WTC11 (cell line): ENCODE measurements at regions not wholly inside any gene's neighbourhood (a gene's known extent, or its start where the extent isn't known, plus 50 kb on each side); places are given as distances from the start of the nearest gene placed in this dataset.

Experiments used
- ATAC-seq: fragments of 200-7000 bp; cut with Tn5 transposase; 2 replicates; pipeline ENCODE4 v1.10.0; 2021; ENCODE audit warnings: mild to moderate bottlenecking, moderate library complexity
- CTCF ChIA-PET: fragments of 300-600 bp; sonication (Branson Sonifier 250); formaldehyde crosslinking; loops from one replicate; lab custom pipeline; 2021; ENCODE audit warnings: antibody characterized with exemption; lab: Charles Lee
- POLR2A ChIA-PET: fragments of 350-600 bp; sonication (Branson Sonifier 250); formaldehyde crosslinking; loops from one replicate; lab custom pipeline; 2021; ENCODE audit warnings: antibody characterized with exemption; lab: Charles Lee
- DNase-seq: peaks from one replicate; pipeline ENCODE4 v3.0.0; 2021; ENCODE audit warnings: low spot score
- H3K27ac Mint-ChIP-seq: 2 replicates; pipeline ENCODE4 v1.8.0; 2021; ENCODE audit warnings: mixed read lengths
- H3K27me3 Mint-ChIP-seq: 2 replicates; pipeline ENCODE4 v1.8.0; 2021; ENCODE audit warnings: low read depth, mild to moderate bottlenecking, moderate library complexity, mixed read lengths
- H3K36me3 Mint-ChIP-seq: 2 replicates; pipeline ENCODE4 v1.8.0; 2021; ENCODE audit warnings: mixed read lengths
- H3K4me1 Mint-ChIP-seq: 2 replicates; pipeline ENCODE4 v1.8.0; 2022; ENCODE audit warnings: mixed read lengths
- H3K4me3 Mint-ChIP-seq: 2 replicates; pipeline ENCODE4 v1.8.0; 2021; ENCODE audit warnings: mild to moderate bottlenecking, moderate library complexity, mixed read lengths
- H3K9me3 Mint-ChIP-seq: 2 replicates; pipeline ENCODE4 v1.8.0; 2021; ENCODE audit warnings: mixed read lengths
- CBFB ChIP-seq: sonication (generic); formaldehyde crosslinking; IDR thresholded peaks from 2 replicates; pipeline ENCODE4 v1.8.1; 2022; ENCODE audit warnings: mild to moderate bottlenecking, low read depth, missing genetic modification reagents
- ESRRA ChIP-seq: sonication (generic); formaldehyde crosslinking; IDR thresholded peaks from 2 replicates; pipeline ENCODE4 v1.8.1; 2022; ENCODE audit warnings: mild to moderate bottlenecking, missing genetic modification reagents, borderline replicate concordance
- FOXK1 ChIP-seq: sonication (generic); formaldehyde crosslinking; IDR thresholded peaks from 2 replicates; pipeline ENCODE4 v1.8.0; 2022; ENCODE audit warnings: mild to moderate bottlenecking, moderate library complexity, missing genetic modification reagents
- IRF2 ChIP-seq: sonication (generic); formaldehyde crosslinking; IDR thresholded peaks from 2 replicates; pipeline ENCODE4 v1.8.0; 2022; ENCODE audit warnings: low read depth, missing genetic modification reagents, borderline replicate concordance
- MYBL2 ChIP-seq: sonication (generic); formaldehyde crosslinking; IDR thresholded peaks from 2 replicates; pipeline ENCODE4 v1.8.1; 2023; ENCODE audit warnings: mild to moderate bottlenecking, moderate library complexity, missing genetic modification reagents
- NFATC4 ChIP-seq: fragments of 250-450 bp; sonication (Bioruptor Pico); IDR thresholded peaks from 2 replicates; pipeline ENCODE4 v1.9.0; 2021; ENCODE audit warnings: mild to moderate bottlenecking
- NFE2L1 ChIP-seq: sonication (generic); formaldehyde crosslinking; IDR thresholded peaks from 2 replicates; pipeline ENCODE4 v1.8.1; 2023; ENCODE audit warnings: missing genetic modification reagents
- NFYB ChIP-seq: sonication (generic); formaldehyde crosslinking; conservative IDR thresholded peaks from 2 replicates; pipeline ENCODE4 v1.8.0; 2022; ENCODE audit warnings: low read depth, missing genetic modification reagents
- NR1H2 ChIP-seq: sonication (generic); formaldehyde crosslinking; IDR thresholded peaks from 2 replicates; pipeline ENCODE4 v1.9.0; 2021; ENCODE audit warnings: mild to moderate bottlenecking, moderate library complexity, missing genetic modification reagents
- NR2C2 ChIP-seq: sonication (generic); formaldehyde crosslinking; IDR thresholded peaks from 2 replicates; pipeline ENCODE4 v1.8.0; 2022; ENCODE audit warnings: mild to moderate bottlenecking, missing genetic modification reagents
- RELA ChIP-seq: sonication (generic); formaldehyde crosslinking; IDR thresholded peaks from 2 replicates; pipeline ENCODE4 v1.8.1; 2022; ENCODE audit warnings: missing genetic modification reagents, mild to moderate bottlenecking, borderline replicate concordance
- SOX15 ChIP-seq: fragments of 250-450 bp; sonication (Bioruptor Pico); IDR thresholded peaks from 2 replicates; pipeline ENCODE4 v1.9.0; 2021; ENCODE audit warnings: mild to moderate bottlenecking
- SP1 ChIP-seq: sonication (generic); formaldehyde crosslinking; conservative IDR thresholded peaks from 2 replicates; pipeline ENCODE4 v1.8.1; 2022; ENCODE audit warnings: missing genetic modification reagents
- TCF7 ChIP-seq: sonication (generic); formaldehyde crosslinking; IDR thresholded peaks from 2 replicates; pipeline ENCODE4 v1.8.0; 2022; ENCODE audit warnings: mild to moderate bottlenecking, low read depth, missing genetic modification reagents, moderate library complexity
- ZNF219 ChIP-seq: sonication (generic); formaldehyde crosslinking; IDR thresholded peaks from 2 replicates; pipeline ENCODE4 v1.8.0; 2023; ENCODE audit warnings: missing genetic modification reagents, mild to moderate bottlenecking, borderline replicate concordance
- TF ChIP-seq, protein P1 (sequence below): fragments of 250-450 bp; sonication (Bioruptor Pico); IDR thresholded peaks from 2 replicates; pipeline ENCODE4 v1.9.0; 2021; ENCODE audit warnings: mild to moderate bottlenecking
- TF ChIP-seq, protein P2 (sequence below): sonication (generic); formaldehyde crosslinking; IDR thresholded peaks from 2 replicates; pipeline ENCODE4 v1.8.0; 2022; ENCODE audit warnings: mild to moderate bottlenecking, missing genetic modification reagents
- TF ChIP-seq, protein P3 (sequence below): fragments of 250-450 bp; sonication (Bioruptor Pico); IDR thresholded peaks from 2 replicates; pipeline ENCODE4 v1.9.0; 2021; ENCODE audit warnings: moderate library complexity, mild to moderate bottlenecking, inconsistent platforms, borderline replicate concordance
- TF ChIP-seq, protein P4 (sequence below): sonication (generic); formaldehyde crosslinking; conservative IDR thresholded peaks from 2 replicates; pipeline ENCODE4 v1.8.1; 2023; ENCODE audit warnings: mild to moderate bottlenecking, low read depth, missing genetic modification reagents, moderate library complexity
- TF ChIP-seq, protein P5 (sequence below): sonication (generic); formaldehyde crosslinking; IDR thresholded peaks from 2 replicates; pipeline ENCODE4 v1.8.1; 2022; ENCODE audit warnings: low read depth, missing genetic modification reagents, borderline replicate concordance
- TF ChIP-seq, protein P6 (sequence below): sonication (generic); formaldehyde crosslinking; IDR thresholded peaks from 2 replicates; pipeline ENCODE4 v1.8.1; 2022; ENCODE audit warnings: missing genetic modification reagents, borderline replicate concordance

DNA sequence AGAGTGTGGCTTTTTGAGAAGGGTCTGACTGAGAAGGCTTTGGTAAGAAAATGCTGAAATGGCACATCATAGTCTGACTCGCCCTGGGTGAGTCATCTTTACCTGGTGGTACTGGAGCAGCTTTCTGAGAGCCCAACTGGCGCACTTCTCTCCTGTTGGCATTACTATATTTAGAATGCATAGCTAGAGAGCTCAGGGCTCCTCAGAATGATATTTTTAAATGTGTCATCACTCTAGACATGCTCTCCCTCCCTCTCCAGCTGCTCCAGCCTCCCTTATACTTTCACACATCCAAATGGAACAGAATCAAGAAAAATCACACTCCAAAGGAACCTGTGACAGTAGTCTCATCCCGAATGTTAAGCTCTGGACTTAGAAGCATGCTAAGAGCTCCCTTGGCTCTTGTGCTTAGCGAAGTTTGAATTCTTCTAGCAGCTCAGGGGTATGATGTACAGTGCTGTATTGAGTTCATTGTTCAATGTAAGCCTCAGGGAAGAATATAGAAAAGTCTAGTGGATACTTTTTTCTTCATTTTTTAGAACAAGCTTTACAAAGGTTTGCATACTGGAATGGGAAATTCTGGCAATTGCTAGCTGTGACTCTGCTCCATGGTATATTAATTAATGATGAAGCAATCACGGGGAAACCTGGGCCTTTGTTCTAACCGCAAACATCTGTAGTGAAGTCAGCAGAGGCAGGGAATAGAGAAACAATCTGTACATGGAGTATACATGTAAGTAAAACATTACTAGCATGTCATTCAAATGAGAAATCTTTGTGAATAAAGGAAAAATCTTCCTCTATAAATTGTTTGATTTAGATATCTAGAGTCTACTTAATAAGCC, 751.2 kb upstream of the NRXN1 start:
- TF ChIP-seq ESRRA (CRISPR knock-in tag), result no peak
- TF ChIP-seq SOX15 (CRISPR knock-in tag), result no peak
- TF ChIP-seq SP1 (CRISPR knock-in tag), result no peak
- TF ChIP-seq, protein P1, sequence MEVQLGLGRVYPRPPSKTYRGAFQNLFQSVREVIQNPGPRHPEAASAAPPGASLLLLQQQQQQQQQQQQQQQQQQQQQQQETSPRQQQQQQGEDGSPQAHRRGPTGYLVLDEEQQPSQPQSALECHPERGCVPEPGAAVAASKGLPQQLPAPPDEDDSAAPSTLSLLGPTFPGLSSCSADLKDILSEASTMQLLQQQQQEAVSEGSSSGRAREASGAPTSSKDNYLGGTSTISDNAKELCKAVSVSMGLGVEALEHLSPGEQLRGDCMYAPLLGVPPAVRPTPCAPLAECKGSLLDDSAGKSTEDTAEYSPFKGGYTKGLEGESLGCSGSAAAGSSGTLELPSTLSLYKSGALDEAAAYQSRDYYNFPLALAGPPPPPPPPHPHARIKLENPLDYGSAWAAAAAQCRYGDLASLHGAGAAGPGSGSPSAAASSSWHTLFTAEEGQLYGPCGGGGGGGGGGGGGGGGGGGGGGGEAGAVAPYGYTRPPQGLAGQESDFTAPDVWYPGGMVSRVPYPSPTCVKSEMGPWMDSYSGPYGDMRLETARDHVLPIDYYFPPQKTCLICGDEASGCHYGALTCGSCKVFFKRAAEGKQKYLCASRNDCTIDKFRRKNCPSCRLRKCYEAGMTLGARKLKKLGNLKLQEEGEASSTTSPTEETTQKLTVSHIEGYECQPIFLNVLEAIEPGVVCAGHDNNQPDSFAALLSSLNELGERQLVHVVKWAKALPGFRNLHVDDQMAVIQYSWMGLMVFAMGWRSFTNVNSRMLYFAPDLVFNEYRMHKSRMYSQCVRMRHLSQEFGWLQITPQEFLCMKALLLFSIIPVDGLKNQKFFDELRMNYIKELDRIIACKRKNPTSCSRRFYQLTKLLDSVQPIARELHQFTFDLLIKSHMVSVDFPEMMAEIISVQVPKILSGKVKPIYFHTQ (CRISPR knock-in tag), result no peak
- TF ChIP-seq, protein P2, sequence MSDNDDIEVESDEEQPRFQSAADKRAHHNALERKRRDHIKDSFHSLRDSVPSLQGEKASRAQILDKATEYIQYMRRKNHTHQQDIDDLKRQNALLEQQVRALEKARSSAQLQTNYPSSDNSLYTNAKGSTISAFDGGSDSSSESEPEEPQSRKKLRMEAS (CRISPR knock-in tag), result no peak
- no peak for TF ChIP-seq FOXK1
- TF ChIP-seq NFE2L1 (CRISPR knock-in tag), result no peak
- no peak for DNase-seq
- ChIA-PET CTCF (interaction anchor here (2.7 kb wide), 1 partner anchor 13 kb away, joined by 17 read pairs; no protein-coding TSS in a partner anchor), POLR2A (no interaction called here)
- Mint-ChIP-seq H3K27me3 (no peaks in the 10 kb centered on the region), H3K4me1 (no peaks in the 10 kb centered on the region), H3K36me3 (peaks cover 3% of the 10 kb centered on the region), H3K4me3 (no peak overlapping the region), H3K27ac (no peak overlapping the region), H3K9me3 (peaks cover 6% of the 10 kb centered on the region)
- ATAC-seq, result no peak

DNA sequence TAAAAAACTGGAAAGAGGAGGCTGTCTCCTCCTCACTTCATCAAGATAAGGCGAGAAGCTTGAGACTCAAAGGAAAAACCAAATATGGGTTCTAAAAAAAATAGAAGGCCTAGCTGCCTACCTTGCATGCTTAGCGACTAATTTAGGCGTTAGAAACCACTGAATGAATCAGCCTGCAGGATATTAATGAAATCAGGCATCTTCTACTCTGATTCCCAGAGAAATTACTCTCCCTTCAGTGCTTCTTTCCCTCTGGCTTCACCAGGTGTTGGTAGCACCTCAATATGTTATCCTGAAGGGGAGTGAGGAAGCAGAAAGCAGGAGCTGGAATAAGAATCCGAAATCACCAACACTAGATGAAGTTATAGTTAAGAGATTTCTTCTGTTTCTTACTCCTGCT, 749.8 kb upstream of the NRXN1 start:
- TF ChIP-seq ZNF219 (CRISPR knock-in tag), result no peak
- TF ChIP-seq, protein P3, sequence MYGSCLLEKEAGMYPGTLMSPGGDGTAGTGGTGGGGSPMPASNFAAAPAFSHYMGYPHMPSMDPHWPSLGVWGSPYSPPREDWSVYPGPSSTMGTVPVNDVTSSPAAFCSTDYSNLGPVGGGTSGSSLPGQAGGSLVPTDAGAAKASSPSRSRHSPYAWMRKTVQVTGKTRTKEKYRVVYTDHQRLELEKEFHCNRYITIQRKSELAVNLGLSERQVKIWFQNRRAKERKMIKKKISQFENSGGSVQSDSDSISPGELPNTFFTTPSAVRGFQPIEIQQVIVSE (CRISPR knock-in tag), result no peak
- TF ChIP-seq, protein P4, sequence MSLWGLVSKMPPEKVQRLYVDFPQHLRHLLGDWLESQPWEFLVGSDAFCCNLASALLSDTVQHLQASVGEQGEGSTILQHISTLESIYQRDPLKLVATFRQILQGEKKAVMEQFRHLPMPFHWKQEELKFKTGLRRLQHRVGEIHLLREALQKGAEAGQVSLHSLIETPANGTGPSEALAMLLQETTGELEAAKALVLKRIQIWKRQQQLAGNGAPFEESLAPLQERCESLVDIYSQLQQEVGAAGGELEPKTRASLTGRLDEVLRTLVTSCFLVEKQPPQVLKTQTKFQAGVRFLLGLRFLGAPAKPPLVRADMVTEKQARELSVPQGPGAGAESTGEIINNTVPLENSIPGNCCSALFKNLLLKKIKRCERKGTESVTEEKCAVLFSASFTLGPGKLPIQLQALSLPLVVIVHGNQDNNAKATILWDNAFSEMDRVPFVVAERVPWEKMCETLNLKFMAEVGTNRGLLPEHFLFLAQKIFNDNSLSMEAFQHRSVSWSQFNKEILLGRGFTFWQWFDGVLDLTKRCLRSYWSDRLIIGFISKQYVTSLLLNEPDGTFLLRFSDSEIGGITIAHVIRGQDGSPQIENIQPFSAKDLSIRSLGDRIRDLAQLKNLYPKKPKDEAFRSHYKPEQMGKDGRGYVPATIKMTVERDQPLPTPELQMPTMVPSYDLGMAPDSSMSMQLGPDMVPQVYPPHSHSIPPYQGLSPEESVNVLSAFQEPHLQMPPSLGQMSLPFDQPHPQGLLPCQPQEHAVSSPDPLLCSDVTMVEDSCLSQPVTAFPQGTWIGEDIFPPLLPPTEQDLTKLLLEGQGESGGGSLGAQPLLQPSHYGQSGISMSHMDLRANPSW (CRISPR knock-in tag), result no peak
- no peak for TF ChIP-seq NR1H2 (CRISPR knock-in tag)
- no peak for TF ChIP-seq RELA (CRISPR knock-in tag)
- TF ChIP-seq, protein P5, sequence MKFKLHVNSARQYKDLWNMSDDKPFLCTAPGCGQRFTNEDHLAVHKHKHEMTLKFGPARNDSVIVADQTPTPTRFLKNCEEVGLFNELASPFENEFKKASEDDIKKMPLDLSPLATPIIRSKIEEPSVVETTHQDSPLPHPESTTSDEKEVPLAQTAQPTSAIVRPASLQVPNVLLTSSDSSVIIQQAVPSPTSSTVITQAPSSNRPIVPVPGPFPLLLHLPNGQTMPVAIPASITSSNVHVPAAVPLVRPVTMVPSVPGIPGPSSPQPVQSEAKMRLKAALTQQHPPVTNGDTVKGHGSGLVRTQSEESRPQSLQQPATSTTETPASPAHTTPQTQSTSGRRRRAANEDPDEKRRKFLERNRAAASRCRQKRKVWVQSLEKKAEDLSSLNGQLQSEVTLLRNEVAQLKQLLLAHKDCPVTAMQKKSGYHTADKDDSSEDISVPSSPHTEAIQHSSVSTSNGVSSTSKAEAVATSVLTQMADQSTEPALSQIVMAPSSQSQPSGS, result no peak
- TF ChIP-seq SP1 (CRISPR knock-in tag), result no peak
- no peak for TF ChIP-seq NR2C2
- TF ChIP-seq, protein P6, sequence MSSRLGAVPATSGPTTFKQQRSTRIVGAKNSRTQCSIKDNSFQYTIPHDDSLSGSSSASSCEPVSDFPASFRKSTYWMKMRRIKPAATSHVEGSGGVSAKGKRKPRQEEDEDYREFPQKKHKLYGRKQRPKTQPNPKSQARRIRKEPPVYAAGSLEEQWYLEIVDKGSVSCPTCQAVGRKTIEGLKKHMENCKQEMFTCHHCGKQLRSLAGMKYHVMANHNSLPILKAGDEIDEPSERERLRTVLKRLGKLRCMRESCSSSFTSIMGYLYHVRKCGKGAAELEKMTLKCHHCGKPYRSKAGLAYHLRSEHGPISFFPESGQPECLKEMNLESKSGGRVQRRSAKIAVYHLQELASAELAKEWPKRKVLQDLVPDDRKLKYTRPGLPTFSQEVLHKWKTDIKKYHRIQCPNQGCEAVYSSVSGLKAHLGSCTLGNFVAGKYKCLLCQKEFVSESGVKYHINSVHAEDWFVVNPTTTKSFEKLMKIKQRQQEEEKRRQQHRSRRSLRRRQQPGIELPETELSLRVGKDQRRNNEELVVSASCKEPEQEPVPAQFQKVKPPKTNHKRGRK (CRISPR knock-in tag), result no peak
- no peak for TF ChIP-seq NFATC4
- no peak for TF ChIP-seq TCF7 (CRISPR knock-in tag)
- TF ChIP-seq, protein P1 (CRISPR knock-in tag), result no peak
- TF ChIP-seq FOXK1, result no peak
- no peak for TF ChIP-seq NFYB (CRISPR knock-in tag)
- no peak for TF ChIP-seq IRF2 (CRISPR knock-in tag)
- no peak for TF ChIP-seq ESRRA (CRISPR knock-in tag)
- TF ChIP-seq CBFB (CRISPR knock-in tag), result no peak
- TF ChIP-seq MYBL2 (CRISPR knock-in tag), result no peak
- TF ChIP-seq, all 79 proteins: peak for 0
- no peak overlapping the region for H3K27ac Mint-ChIP-seq
- ChIA-PET POLR2A (no interaction called here), CTCF (interaction anchor here (2.7 kb wide), 1 partner anchor 14 kb away, joined by 17 read pairs; no protein-coding TSS in a partner anchor)
- ATAC-seq (no peak), DNase-seq (no peak)
- no peaks in the 10 kb centered on the region for H3K27me3 Mint-ChIP-seq
- H3K4me3 Mint-ChIP-seq, result no peak overlapping the region
- H3K4me1 Mint-ChIP-seq, result no peaks in the 10 kb centered on the region
- H3K9me3 Mint-ChIP-seq, result peaks cover 4% of the 10 kb centered on the region
- peaks cover 3% of the 10 kb centered on the region for H3K36me3 Mint-ChIP-seq
